Hepatocyte (in vitro differentiated cells): ENCODE measurements at regions not wholly inside any gene's neighbourhood (a gene's known extent, or its start where the extent isn't known, plus 50 kb on each side); places are given as distances from the start of the nearest gene placed in this dataset.

ENCODE experiments used
- EZH2phosphoT487 ChIP-seq: fragments of 200-600 bp; sonication (generic); IDR thresholded peaks from one replicate; pipeline ENCODE4 v1.6.1; 2018; ENCODE audit warnings: antibody characterized with exemption, mild to moderate bottlenecking, low read depth, moderate library complexity; ENCODE audit not compliant: unreplicated experiment, severe bottlenecking
- TF ChIP-seq, protein P1 (sequence below): fragments of 200-600 bp; sonication (generic); IDR thresholded peaks from 2 replicates; pipeline ENCODE4 v1.5.1; 2016; ENCODE audit warnings: antibody characterized with exemption, mild to moderate bottlenecking; ENCODE audit not compliant: poor library complexity

DNA sequence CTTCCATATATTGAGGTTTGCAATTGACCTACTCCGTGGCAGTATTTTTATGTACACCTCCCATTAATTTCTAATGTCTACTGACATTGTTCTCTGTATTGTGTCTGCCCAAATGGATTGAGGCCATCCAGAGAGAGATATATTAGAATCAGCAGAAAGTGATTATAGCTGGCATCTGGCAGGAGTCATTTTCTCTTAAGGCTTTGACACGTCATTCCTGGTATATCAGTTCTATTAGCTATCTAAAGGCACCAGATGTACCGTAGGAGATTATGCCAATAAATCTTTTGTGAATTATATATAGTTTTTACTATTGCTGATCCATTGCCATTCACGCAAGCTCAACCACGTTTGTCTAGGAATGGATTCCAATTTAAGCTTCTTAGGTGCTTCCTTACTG lies 1026.4 kb upstream of the IGFBP7 start:
- TF ChIP-seq, protein P1, sequence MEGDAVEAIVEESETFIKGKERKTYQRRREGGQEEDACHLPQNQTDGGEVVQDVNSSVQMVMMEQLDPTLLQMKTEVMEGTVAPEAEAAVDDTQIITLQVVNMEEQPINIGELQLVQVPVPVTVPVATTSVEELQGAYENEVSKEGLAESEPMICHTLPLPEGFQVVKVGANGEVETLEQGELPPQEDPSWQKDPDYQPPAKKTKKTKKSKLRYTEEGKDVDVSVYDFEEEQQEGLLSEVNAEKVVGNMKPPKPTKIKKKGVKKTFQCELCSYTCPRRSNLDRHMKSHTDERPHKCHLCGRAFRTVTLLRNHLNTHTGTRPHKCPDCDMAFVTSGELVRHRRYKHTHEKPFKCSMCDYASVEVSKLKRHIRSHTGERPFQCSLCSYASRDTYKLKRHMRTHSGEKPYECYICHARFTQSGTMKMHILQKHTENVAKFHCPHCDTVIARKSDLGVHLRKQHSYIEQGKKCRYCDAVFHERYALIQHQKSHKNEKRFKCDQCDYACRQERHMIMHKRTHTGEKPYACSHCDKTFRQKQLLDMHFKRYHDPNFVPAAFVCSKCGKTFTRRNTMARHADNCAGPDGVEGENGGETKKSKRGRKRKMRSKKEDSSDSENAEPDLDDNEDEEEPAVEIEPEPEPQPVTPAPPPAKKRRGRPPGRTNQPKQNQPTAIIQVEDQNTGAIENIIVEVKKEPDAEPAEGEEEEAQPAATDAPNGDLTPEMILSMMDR = no peak
- no peak for TF ChIP-seq EZH2phosphoT487
